Keratinocyte (primary cell): ENCODE measurements at regions not wholly inside any gene's neighbourhood (a gene's known extent, or its start where the extent isn't known, plus 50 kb on each side); places are given as distances from the start of the nearest gene placed in this dataset.

Source experiments
- DNase-seq: peaks from one replicate; pipeline ENCODE4 v3.0.0-alpha.2; 2011; ENCODE audit warnings: low read depth, missing footprints, low spot score
- FAIRE-seq: peaks from 2 replicates; lab custom pipeline; 2011; peaks lifted over from hg19 to GRCh38; lab: Jason Lieb, UNC
- H2AFZ ChIP-seq: 2 replicates; pipeline ENCODE4 v1.6.0; 2012; ENCODE audit warnings: low read length, control low read depth, inconsistent platforms; ENCODE audit not compliant: control insufficient read depth
- H3K27ac ChIP-seq: 2 replicates; pipeline ENCODE4 v1.5.1; 2011; ENCODE audit warnings: low read length; ENCODE audit not compliant: control insufficient read depth, insufficient read depth
- H3K27me3 ChIP-seq: 3 replicates; pipeline ENCODE4 v1.6.0; 2011; ENCODE audit warnings: low read length; ENCODE audit not compliant: control insufficient read depth, insufficient read depth; ENCODE audit errors: extremely low read depth
- H3K36me3 ChIP-seq, 2 experiments: 2 replicates in 1 of 2; 3 replicates in 1 of 2; pipeline ENCODE4 v1.5.1; 2011; ENCODE audit warnings: low read length in 2 of 2, mild to moderate bottlenecking in 1 of 2; ENCODE audit not compliant: control insufficient read depth in 2 of 2, insufficient read depth in 2 of 2; ENCODE audit errors: extremely low read depth in 1 of 2
- H3K4me1 ChIP-seq: 3 replicates; pipeline ENCODE4 v1.5.1; 2011; ENCODE audit warnings: low read length; ENCODE audit not compliant: control insufficient read depth, insufficient read depth; ENCODE audit errors: extremely low read depth
- H3K4me2 ChIP-seq: 3 replicates; pipeline ENCODE4 v1.6.0; 2011; ENCODE audit warnings: low read depth, low read length; ENCODE audit not compliant: control insufficient read depth, insufficient read depth; ENCODE audit errors: extremely low read depth
- H3K4me3 ChIP-seq, 3 experiments: fragments of 200-600 bp in 1 of 3; sonication (generic) in 1 of 3; 2 replicates in 2 of 3; 3 replicates in 1 of 3; pipeline ENCODE4 v1.5.1; 2011 to 2016; ENCODE audit warnings: low read length in 3 of 3, mild to moderate bottlenecking in 3 of 3, control low read depth in 2 of 3, inconsistent platforms in 1 of 3, low read depth in 1 of 3, mixed read lengths in 1 of 3, mixed run types in 1 of 3, moderate library complexity in 1 of 3; ENCODE audit not compliant: control insufficient read depth in 2 of 3, insufficient read depth in 2 of 3; ENCODE audit errors: extremely low read depth in 1 of 3
- H3K79me2 ChIP-seq: 2 replicates; pipeline ENCODE4 v1.6.0; 2012; ENCODE audit warnings: low read length; ENCODE audit not compliant: control insufficient read depth, insufficient read depth
- H3K9ac ChIP-seq: 3 replicates; pipeline ENCODE4 v1.6.0; 2011; ENCODE audit warnings: low read length; ENCODE audit not compliant: control insufficient read depth, insufficient read depth; ENCODE audit errors: extremely low read depth
- H3K9me1 ChIP-seq: 3 replicates; pipeline ENCODE4 v1.6.0; 2011; ENCODE audit warnings: low read length; ENCODE audit not compliant: control insufficient read depth, insufficient read depth; ENCODE audit errors: extremely low read depth
- H3K9me3 ChIP-seq: 2 replicates; pipeline ENCODE4 v1.5.1; 2012; ENCODE audit warnings: low read depth, low read length; ENCODE audit not compliant: control insufficient read depth
- H4K20me1 ChIP-seq: 3 replicates; pipeline ENCODE4 v1.6.0; 2011; ENCODE audit warnings: low read length; ENCODE audit not compliant: control insufficient read depth, insufficient read depth; ENCODE audit errors: extremely low read depth
- EZH2 ChIP-seq: IDR thresholded peaks from one replicate; pipeline ENCODE4 v1.6.1; 2012; ENCODE audit warnings: inconsistent platforms, mild to moderate bottlenecking, low read length, moderate library complexity
- dilution Hi-C: fragments of 300-500 bp; cut with MboI; formaldehyde crosslinking; loops from one replicate; pipeline ENCODE4 v1.7.0; 2020; ENCODE audit warnings: low sequenced_read_pairs; ENCODE audit not compliant: extremely low pct_ligation_motif_present
- TF ChIP-seq, protein P1 (sequence below), 3 experiments: IDR thresholded peaks in 1 of 3; conservative IDR thresholded peaks in 1 of 3; optimal IDR thresholded peaks in 1 of 3; 2 replicates in 2 of 3; 3 replicates in 1 of 3; pipeline versions ENCODE3 to v1.5.1; 2011; ENCODE audit warnings: low read length in 3 of 3, mild to moderate bottlenecking in 3 of 3, moderate library complexity in 2 of 3, control low read depth in 1 of 3, inconsistent platforms in 1 of 3; ENCODE audit not compliant: insufficient read depth in 2 of 3; ENCODE audit errors: extremely low read depth in 1 of 3

DNA sequence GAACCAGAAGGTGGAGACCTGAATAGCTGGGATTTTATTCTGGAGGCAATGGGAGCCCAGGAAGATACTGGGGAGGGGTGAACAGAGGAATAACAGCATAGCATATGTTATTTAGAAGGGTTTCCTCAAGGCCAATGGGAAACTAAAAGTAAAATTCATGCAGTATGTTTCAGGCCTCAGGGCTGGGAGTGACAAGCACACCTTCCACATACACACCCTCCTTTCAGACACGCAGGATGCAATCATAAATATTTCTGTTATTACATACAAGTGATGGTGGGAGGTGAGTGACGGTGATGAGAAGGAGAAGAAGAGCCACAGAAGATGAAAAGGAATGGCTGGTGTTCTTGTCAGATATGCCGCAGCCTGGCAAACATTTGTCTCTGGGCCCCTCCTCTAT, 106.1 kb upstream of the FLRT2 start:
- TF ChIP-seq, protein P1, sequence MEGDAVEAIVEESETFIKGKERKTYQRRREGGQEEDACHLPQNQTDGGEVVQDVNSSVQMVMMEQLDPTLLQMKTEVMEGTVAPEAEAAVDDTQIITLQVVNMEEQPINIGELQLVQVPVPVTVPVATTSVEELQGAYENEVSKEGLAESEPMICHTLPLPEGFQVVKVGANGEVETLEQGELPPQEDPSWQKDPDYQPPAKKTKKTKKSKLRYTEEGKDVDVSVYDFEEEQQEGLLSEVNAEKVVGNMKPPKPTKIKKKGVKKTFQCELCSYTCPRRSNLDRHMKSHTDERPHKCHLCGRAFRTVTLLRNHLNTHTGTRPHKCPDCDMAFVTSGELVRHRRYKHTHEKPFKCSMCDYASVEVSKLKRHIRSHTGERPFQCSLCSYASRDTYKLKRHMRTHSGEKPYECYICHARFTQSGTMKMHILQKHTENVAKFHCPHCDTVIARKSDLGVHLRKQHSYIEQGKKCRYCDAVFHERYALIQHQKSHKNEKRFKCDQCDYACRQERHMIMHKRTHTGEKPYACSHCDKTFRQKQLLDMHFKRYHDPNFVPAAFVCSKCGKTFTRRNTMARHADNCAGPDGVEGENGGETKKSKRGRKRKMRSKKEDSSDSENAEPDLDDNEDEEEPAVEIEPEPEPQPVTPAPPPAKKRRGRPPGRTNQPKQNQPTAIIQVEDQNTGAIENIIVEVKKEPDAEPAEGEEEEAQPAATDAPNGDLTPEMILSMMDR (optimal IDR thresholded peaks at IDR 0.05 in 1 of 3, IDR thresholded peaks at IDR 0.05 in 1 of 3, conservative IDR thresholded peaks at IDR 0.05 in 1 of 3; ENCODE audit: extremely low read depth in 1 of 3, insufficient read depth in 2 of 3, low read length in 3 of 3): no peak
- TF ChIP-seq EZH2: no peak
- Histone ChIP-seq H3K4me3 (no peak overlapping the region), H3K36me3 (no peaks in the 10 kb centered on the region), H3K9me3 (no peaks in the 10 kb centered on the region), H3K79me2 (no peaks in the 10 kb centered on the region), H3K27me3 (no peaks in the 10 kb centered on the region), H2AFZ (peak overlapping the region; percentile 68), H4K20me1 (no peaks in the 10 kb centered on the region), H3K9me1 (no peaks in the 10 kb centered on the region), H3K4me2 (peak overlapping the region; percentile 50), H3K4me1 (peaks cover 36% of the 10 kb centered on the region), H3K9ac (no peak overlapping the region), H3K27ac (peak overlapping the region; percentile 99)
- FAIRE-seq (peak; percentile 86), DNase-seq (no peak)
- dilution Hi-C loops: no loop called here

DNA sequence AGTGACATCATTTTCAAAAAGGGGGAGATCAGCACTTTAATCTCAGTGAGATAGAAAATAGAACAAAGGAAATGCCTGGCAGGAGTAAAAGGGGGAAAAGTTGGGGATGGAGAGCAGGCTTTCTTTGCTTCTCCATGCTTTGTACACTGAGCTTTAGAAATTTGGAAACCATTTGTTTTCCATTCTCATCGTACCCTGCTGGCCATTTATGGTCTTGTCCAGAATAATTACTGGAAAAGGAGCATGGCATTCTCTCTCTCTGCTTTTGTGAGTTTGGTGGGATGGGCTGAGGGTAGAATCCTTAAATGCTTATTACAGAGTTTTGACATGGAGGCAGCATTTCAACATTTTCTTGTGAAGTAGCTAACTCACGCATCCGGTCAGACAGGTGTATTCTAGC, 104.4 kb upstream of the FLRT2 start:
- H3K27ac ChIP-seq: no peak overlapping the region
- FAIRE-seq: peak; percentile 65

More for the DNA sequence above, 104.4 kb upstream of the FLRT2 start:
- Histone ChIP-seq H4K20me1 (no peaks in the 10 kb centered on the region), H3K9me1 (no peaks in the 10 kb centered on the region), H3K4me2 (no peak overlapping the region), H3K4me1 (peaks cover 32% of the 10 kb centered on the region), H3K79me2 (no peaks in the 10 kb centered on the region), H3K9ac (no peak overlapping the region), H3K9me3 (no peaks in the 10 kb centered on the region), H3K36me3 (no peaks in the 10 kb centered on the region), H3K4me3 (no peak overlapping the region), H2AFZ (no peak overlapping the region), H3K27me3 (no peaks in the 10 kb centered on the region)
- TF ChIP-seq, protein P1 (optimal IDR thresholded peaks at IDR 0.05 in 1 of 3, IDR thresholded peaks at IDR 0.05 in 1 of 3, conservative IDR thresholded peaks at IDR 0.05 in 1 of 3; ENCODE audit: extremely low read depth in 1 of 3, insufficient read depth in 2 of 3, low read length in 3 of 3): no peak
- TF ChIP-seq EZH2: no peak
- DNase-seq: no peak
- dilution Hi-C loops: no loop called here
